GM19372 (cell line): ENCODE measurements at regions not wholly inside any gene's neighbourhood (a gene's known extent, or its start where the extent isn't known, plus 50 kb on each side); places are given as distances from the start of the nearest gene placed in this dataset.

Experiments
- ATAC-seq: cut with Tn5 transposase; IDR thresholded peaks from one replicate; pipeline ENCODE4 v1.9.1; 2021; ENCODE audit warnings: mild to moderate bottlenecking, low read depth, moderate library complexity; ENCODE audit not compliant: unreplicated experiment

GRCh38 chr20:58071991-58072390 is 156.5 kb downstream of the ANKRD60 start:
- no peak for ATAC-seq

DNA sequence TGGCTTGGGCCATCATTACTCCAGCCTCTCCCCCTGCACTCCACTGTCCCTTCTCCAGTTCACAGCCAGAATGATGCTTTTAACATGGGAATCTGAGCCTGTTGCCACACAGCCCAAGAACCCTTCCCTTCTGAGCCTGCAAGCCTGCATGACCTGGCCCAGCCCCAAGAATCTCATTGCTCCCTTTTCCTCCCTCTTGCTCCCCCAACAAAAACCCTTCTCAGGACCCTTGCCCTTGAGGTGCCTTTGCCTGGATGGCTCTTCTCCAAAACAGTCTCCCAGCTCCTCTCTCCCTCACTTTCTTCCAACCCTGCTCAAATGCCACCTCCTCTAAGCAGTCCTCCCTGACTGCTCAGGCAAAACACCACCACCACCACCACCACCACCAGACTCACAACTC is 157.2 kb downstream of the ANKRD60 start:
- ATAC-seq, result no peak

GRCh38 chr20:58070664-58071196 is 157.7 kb downstream of the ANKRD60 start:
- ATAC-seq, result no peak

GRCh38 chr20:58069796-58070663 is 158.4 kb downstream of the ANKRD60 start:
- ATAC-seq, result no peak

DNA sequence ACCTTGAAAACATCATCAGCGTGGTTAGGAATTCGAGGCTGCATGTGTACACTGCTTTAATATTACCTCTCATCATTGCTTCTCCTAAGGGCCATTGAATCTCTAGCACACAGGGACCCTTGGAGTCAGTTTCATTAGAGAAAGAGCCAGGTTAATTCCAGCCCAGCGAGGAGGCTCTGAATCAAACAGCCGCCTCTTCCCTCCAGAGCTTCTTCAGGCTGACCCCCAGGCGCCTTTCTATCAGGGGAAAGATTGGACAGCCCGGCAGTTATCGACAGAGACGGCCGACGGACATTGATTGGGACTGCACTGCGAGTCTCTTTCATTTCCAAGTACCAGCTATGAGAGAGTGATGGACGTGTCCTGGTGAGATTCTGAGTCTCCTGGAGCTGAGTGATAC is 159.2 kb downstream of the ANKRD60 start:
- no peak for ATAC-seq

DNA sequence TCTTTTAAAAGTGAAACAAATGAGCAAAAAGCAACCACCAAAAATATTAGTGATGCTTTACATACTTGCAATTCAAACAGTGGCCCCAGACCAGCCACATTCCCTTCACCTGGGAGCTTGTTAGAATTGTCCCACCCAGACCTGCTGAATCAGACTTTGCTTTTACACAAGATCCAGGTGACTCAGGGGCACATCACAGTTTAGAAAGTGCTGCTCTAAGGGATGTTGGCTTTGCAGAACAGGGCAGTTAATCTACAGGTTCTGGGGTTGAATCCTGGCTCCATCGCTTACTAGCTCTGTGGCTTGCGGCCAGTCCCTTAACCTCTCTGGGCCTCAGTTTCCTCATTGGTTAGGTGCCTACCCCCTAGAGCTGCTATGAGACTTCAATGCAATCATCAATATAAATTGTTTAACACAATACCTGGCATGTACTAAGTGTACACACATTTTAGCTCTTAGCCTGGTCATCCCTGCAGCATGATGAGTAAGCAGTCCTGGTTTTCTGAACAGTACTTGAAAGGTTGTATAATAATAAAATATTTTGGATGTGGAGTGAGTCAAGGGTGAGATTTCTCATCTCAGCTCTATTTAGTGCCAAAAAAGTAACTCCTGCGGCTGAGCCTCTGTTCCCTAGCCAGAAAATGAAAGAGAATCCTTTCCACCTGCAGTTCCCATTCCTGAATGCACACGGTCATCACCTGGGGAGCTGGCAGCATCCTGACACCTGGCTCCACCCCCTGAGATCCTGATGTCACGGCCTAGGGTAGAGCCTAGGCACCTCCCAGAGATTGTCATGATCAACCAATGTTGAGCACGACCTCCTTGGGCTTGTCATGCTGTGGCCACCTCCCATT is 162.7 kb downstream of the ANKRD60 start:
- no peak for ATAC-seq

DNA sequence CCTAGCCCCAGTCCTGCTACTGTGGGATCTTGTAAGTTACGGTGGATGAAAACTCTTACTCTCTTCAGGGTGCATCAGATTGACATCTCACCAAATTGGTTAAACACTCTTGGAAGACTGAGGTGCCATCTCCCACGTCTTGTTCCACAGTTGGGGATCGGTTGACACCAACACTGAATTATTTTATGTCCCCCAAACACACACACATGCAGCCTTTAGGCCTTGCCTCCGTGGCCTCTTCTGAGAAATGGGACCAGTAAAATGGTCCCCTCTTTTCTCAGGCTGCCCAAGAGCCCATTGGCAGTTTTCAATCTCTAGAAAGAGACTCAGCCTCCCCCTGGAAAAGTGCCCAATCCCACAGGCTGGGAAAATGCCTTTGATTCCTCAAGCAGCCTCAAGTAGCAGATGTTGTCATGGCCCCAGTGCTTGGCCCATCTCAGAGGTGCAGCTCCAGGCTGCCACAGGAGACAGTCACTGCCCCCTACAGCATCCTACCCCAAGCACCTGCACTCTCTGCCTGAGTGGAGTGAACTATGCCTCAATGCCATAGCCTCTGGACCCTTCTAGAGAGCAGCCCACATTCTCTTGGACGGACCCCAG is 163.9 kb downstream of the ANKRD60 start:
- no peak for ATAC-seq

DNA sequence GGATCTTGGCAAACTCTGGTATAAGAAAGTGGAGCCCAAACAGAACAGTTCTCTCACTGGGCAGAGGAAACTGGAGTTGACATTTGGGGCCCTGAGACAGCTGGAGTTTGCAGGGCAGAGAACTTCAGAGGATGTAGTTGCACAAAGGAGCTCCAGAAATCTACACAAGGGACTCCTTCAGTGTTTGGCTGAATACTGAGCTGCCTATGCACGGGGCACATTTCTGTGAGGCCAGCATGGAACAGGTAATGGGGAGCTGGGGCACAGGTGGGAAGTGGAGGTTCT is 169.3 kb downstream of the ANKRD60 start:
- no peak for ATAC-seq

GRCh38 chr20:58058421-58059259 is 169.8 kb downstream of the ANKRD60 start:
- no peak for ATAC-seq

DNA sequence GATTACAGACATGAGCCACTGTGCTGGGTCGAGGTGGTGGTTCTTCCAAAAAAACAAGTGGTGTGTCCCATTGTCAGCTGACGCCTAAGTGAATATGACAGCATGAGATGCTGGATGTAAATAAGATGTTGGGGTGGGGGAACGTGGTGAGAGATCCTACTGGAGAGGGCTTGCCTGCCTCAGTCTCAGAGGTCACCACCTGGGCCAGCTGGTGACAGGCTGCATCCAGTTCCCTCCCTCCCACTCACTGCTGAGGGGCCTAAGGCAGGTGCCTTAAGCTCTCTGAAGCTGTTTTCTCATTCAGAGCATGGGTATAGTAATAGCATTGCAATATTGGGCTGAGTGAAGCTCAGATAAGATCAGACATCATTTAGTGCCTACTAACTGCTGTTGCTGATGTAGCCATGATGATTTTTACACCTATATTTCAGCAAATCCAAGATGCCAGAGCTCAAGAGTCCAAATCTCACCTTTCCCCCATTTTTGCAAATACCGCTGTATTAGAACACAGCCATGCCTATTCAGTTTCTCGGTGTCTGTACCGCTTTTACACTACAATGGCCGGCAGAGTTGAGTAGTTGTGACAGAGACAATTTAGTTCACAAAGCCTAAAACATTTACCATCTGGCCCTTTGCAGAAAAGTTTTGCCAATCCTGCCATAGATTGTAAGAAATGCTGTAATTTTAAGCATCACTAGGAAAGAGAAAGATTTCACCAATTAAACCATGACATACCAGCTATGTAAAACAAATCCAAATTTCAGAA is 171.3 kb downstream of the ANKRD60 start:
- no peak for ATAC-seq

- ATAC-seq, result no peak
Observed at GRCh38 chr20:58056021-58056591, 172.3 kb downstream of the ANKRD60 start.

DNA sequence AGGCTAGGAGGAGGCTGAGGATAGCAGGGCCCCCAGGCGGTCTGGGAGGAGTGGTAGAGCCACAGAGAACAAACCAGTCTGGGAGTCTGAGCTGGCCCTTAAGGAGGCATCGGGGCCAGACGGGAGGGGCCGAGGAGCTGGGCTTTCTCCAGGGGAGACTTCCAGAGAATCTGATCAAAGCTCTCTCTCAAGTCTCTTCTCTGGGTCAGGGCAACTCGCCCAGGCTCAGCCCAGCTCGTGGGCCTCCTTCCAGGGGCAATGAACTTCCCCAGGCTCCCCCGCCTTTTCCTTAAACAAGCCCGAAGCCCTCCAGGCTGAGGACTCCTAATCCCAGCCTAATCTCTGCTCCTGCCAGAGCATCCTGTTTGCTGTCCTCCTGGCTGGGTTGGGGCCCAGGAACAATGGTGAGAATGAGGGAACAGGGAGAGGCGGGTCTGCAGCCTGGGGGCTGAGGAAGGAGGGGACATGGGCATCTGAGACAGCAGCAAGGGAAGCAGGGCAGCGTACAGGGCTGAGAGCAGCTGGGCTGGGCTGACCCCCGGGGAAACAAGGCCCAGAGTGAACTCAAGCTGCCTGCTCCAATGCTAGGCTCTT is 173.6 kb downstream of the ANKRD60 start:
- ATAC-seq, result no peak

- ATAC-seq, result no peak
Observed at GRCh38 chr20:58054082-58054779, 174.2 kb downstream of the ANKRD60 start.

DNA sequence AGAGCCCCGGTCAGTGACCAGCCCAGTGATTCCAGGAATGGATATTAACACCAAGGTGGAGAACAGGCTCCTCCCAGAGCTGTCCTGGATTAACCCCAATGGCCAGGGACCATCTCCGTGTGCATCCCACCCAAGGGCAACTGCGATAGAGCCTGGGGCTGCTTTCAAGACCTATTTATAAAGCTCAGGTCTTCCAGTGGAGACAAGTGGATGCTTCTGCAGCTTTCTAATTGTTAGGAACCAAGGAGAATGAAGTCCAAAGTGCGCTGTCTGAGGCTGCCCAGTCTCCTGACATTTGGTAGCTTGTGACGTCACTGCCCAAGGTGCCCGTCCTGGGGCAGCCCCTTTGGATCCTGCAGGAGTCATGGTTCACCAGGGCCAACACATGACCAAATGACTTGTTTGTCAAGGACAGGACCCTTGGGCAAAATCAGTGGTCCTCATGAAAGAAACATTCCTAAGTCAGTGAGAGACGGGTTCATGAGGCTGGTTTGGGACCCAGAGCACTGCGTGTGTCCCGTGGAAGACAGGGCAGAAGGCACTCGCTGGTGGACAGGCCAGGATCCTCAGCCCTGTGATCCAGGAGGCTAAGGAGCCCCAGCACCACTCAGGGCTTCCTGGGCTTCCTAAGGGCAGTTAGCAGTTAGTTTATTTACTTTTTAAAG is 174.9 kb downstream of the ANKRD60 start:
- ATAC-seq, result no peak

DNA sequence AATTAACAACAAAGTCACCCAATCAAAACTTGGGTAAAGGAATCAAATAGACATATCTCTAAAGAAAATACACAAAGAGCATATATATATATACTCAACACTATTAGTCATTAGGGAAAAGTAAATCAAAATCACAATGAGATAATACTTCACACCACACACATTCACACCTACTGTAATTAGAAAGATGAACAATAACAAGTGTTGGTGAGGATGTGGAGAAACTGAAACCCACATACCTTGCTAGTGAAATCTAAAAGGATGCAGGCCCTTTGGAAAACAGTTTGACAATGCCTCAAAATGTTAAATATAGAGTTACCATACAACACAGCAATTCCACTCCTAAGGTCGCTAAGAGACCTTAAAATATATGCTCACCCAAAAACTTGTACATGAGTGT is 177.1 kb downstream of the ANKRD60 start:
- no peak for ATAC-seq

DNA sequence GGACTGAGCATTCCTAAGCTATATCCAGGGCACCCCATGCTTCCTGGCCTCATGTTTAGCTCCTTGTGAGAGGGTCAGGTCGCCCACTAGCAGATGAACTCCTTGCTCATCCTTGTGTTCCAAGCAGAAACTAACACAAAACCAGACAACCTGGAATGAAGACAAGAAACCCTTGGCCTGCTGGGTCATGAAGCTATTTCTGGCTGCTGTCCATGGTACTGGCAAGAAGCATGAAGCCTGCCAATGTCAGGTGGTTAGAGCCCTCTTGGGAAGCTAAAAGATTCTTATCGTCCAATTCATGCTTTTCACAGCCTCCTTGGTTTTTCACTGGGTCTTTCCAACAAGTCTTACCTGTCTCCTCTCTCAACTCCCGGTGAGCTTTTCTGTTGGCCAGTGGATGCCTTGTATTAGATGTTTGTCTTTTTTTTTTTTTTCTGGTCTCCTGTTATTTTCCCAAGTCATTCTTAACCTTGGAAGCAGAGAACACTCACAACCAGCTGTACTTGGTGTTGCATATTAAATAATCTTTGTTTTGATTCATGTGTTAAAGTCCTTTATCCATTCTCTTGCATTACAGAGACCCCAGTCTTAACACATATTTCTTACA is 180.3 kb downstream of the ANKRD60 start:
- no peak for ATAC-seq

DNA sequence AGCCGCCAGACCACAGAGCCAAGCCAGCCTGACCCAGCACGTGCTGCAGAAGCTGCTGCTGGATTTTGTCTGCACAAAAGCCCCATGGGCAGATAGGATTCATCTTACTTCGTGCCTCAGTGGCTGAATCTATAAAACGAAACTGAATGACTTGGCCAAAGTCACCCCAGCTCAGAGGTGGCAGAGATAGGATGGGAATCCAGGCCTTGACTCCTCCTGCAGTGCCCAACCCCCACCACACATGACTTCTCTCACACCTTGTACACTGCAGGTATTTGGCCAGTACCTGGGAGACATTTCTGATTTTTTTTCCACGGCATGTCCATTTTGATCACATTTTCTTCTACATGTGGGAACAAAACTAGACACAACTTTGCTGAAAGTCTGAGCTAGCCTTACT is 182.1 kb downstream of the ANKRD60 start:
- ATAC-seq, result no peak
